NCI-H2196 treated with DMSO at 0.1 percent for 48 hours (cell line): ENCODE measurements at regions not wholly inside any gene's neighbourhood (a gene's known extent, or its start where the extent isn't known, plus 50 kb on each side); places are given as distances from the start of the nearest gene placed in this dataset.

Experiments used
- DNase-seq: peaks from one replicate; lab custom pipeline; 2025; ENCODE audit not compliant: unreplicated experiment; lab: John Stamatoyannopoulos, UW

- DNase-seq = no peak
Observed at GRCh38 chr2:237150186-237150585, 64.5 kb downstream of the COPS8 start.

GRCh38 chr2:237150831-237151375 lies 65.2 kb downstream of the COPS8 start:
- DNase-seq = no peak

GRCh38 chr2:237152361-237152760 lies 66.7 kb downstream of the COPS8 start:
- no peak for DNase-seq

GRCh38 chr2:237153181-237153580 lies 67.5 kb downstream of the COPS8 start:
- DNase-seq = no peak

- no peak for DNase-seq
Observed at GRCh38 chr2:237154082-237154638, 68.5 kb downstream of the COPS8 start.

GRCh38 chr2:237154884-237155851 lies 69.5 kb downstream of the COPS8 start:
- DNase-seq = no peak

- DNase-seq = no peak
Observed at GRCh38 chr2:237156031-237156856, 70.6 kb downstream of the COPS8 start.

GRCh38 chr2:237156857-237157779 lies 71.4 kb downstream of the COPS8 start:
- no peak for DNase-seq

GRCh38 chr2:237157780-237158102 lies 72.1 kb downstream of the COPS8 start:
- DNase-seq = no peak

- no peak for DNase-seq
Observed at GRCh38 chr2:237158194-237158593, 72.5 kb downstream of the COPS8 start.

- DNase-seq = peak; percentile 21
Observed at GRCh38 chr2:237159006-237159911, 73.6 kb downstream of the COPS8 start.

- DNase-seq = no peak
Observed at GRCh38 chr2:237160271-237160919, 74.7 kb downstream of the COPS8 start.

GRCh38 chr2:237161189-237161588 lies 75.5 kb downstream of the COPS8 start:
- no peak for DNase-seq

GRCh38 chr2:237162959-237163358 lies 77.3 kb downstream of the COPS8 start:
- DNase-seq = no peak

GRCh38 chr2:237164474-237165042 lies 78.9 kb downstream of the COPS8 start:
- no peak for DNase-seq

- DNase-seq = no peak
Observed at GRCh38 chr2:237165405-237166276, 80.0 kb downstream of the COPS8 start.

GRCh38 chr2:237167038-237167437 lies 81.3 kb downstream of the COPS8 start:
- DNase-seq = no peak

- no peak for DNase-seq
Observed at GRCh38 chr2:237167934-237168333, 82.2 kb downstream of the COPS8 start.
